KOPT-K1 (cell line): ENCODE measurements at regions not wholly inside any gene's neighbourhood (a gene's known extent, or its start where the extent isn't known, plus 50 kb on each side); places are given as distances from the start of the nearest gene placed in this dataset.
A peak's percentile ranks its signal among the peaks of the same experiment; 100 is the strongest.
"Not testable (repeated sequence)": the region's sequence is repeated elsewhere in the genome, so short reads cannot be mapped to it uniquely, and the experiment has no call there.

ENCODE experiments used
- H3K27ac ChIP-seq: fragments of 200-600 bp; sonication (generic); 2 replicates; pipeline ENCODE4 v1.5.1; 2016; ENCODE audit warnings: antibody characterized with exemption, mild to moderate bottlenecking, low read depth, low read length; ENCODE audit not compliant: poor library complexity, severe bottlenecking
- H3K36me3 ChIP-seq: fragments of 200-600 bp; sonication (generic); 2 replicates; pipeline ENCODE4 v1.5.1; 2017; ENCODE audit warnings: antibody characterized with exemption, mild to moderate bottlenecking, low read length, moderate library complexity; ENCODE audit not compliant: insufficient read depth
- H3K9me3 ChIP-seq: fragments of 200-600 bp; sonication (generic); 2 replicates; pipeline ENCODE4 v1.5.1; 2017; ENCODE audit warnings: antibody characterized with exemption, low read length, mild to moderate bottlenecking; ENCODE audit not compliant: insufficient read depth, poor library complexity, severe bottlenecking

- not testable (repeated sequence) for H3K27ac ChIP-seq, H3K9me3 ChIP-seq, H3K36me3 ChIP-seq
Measured at GRCh38 chr7:149930374-149931068, 56.8 kb downstream of the ATP6V0E2 start.

GRCh38 chr7:149933776-149934175 is 60.0 kb downstream of the ATP6V0E2 start:
- H3K9me3 ChIP-seq, H3K27ac ChIP-seq, H3K36me3 ChIP-seq: not testable (repeated sequence)

- not testable (repeated sequence) for H3K27ac ChIP-seq, H3K36me3 ChIP-seq, H3K9me3 ChIP-seq
Measured at GRCh38 chr7:149947346-149947745, 73.6 kb downstream of the ATP6V0E2 start.

- H3K9me3 ChIP-seq, H3K36me3 ChIP-seq, H3K27ac ChIP-seq: not testable (repeated sequence)
Measured at GRCh38 chr7:149948444-149948843, 74.7 kb downstream of the ATP6V0E2 start.

GRCh38 chr7:149949863-149950577 is 76.3 kb downstream of the ATP6V0E2 start:
- H3K9me3 ChIP-seq, H3K36me3 ChIP-seq: not testable (repeated sequence)
- H3K27ac ChIP-seq: peak overlapping the region; percentile 60

GRCh38 chr7:149950578-149950924 is 76.8 kb downstream of the ATP6V0E2 start:
- peak overlapping the region; percentile 60 for H3K27ac ChIP-seq
- not testable (repeated sequence) for H3K9me3 ChIP-seq, H3K36me3 ChIP-seq

- H3K36me3 ChIP-seq, H3K9me3 ChIP-seq: not testable (repeated sequence)
Measured at GRCh38 chr7:149951579-149951978, 77.8 kb downstream of the ATP6V0E2 start.

GRCh38 chr7:149958880-149959279 is 85.1 kb downstream of the ATP6V0E2 start:
- H3K36me3 ChIP-seq, H3K27ac ChIP-seq: not testable (repeated sequence)
- H3K9me3 ChIP-seq: peaks cover 23% of the 10 kb centered on the region

More at GRCh38 chr7:149951579-149951978, 77.8 kb downstream of the ATP6V0E2 start:
- H3K27ac ChIP-seq: peak overlapping the region; percentile 36

GRCh38 chr7:149960863-149961262 is 87.1 kb downstream of the ATP6V0E2 start:
- peaks cover 23% of the 10 kb centered on the region for H3K9me3 ChIP-seq
- H3K27ac ChIP-seq, H3K36me3 ChIP-seq: not testable (repeated sequence)

GRCh38 chr7:149961878-149962277 is 88.1 kb downstream of the ATP6V0E2 start:
- peaks cover 23% of the 10 kb centered on the region for H3K9me3 ChIP-seq
- not testable (repeated sequence) for H3K27ac ChIP-seq, H3K36me3 ChIP-seq

- not testable (repeated sequence) for H3K27ac ChIP-seq, H3K36me3 ChIP-seq
- H3K9me3 ChIP-seq: peaks cover 23% of the 10 kb centered on the region
Measured at GRCh38 chr7:149962685-149963319, 89.0 kb downstream of the ATP6V0E2 start.

GRCh38 chr7:149963985-149964384 is 90.2 kb downstream of the ATP6V0E2 start:
- not testable (repeated sequence) for H3K36me3 ChIP-seq, H3K27ac ChIP-seq
- H3K9me3 ChIP-seq: peaks cover 23% of the 10 kb centered on the region

- H3K36me3 ChIP-seq, H3K27ac ChIP-seq: not testable (repeated sequence)
- peaks cover 12% of the 10 kb centered on the region for H3K9me3 ChIP-seq
Measured at GRCh38 chr7:149966444-149966843, 92.7 kb downstream of the ATP6V0E2 start.

GRCh38 chr7:149972977-149973376 is 99.2 kb downstream of the ATP6V0E2 start:
- not testable (repeated sequence) for H3K36me3 ChIP-seq, H3K27ac ChIP-seq, H3K9me3 ChIP-seq

- not testable (repeated sequence) for H3K36me3 ChIP-seq, H3K27ac ChIP-seq, H3K9me3 ChIP-seq
Measured at GRCh38 chr7:149973681-149974080, 99.9 kb downstream of the ATP6V0E2 start.

- not testable (repeated sequence) for H3K9me3 ChIP-seq, H3K27ac ChIP-seq, H3K36me3 ChIP-seq
Measured at GRCh38 chr7:149975608-149976007, 101.8 kb downstream of the ATP6V0E2 start.
